GM12874 (cell line): ENCODE measurements at regions not wholly inside any gene's neighbourhood (a gene's known extent, or its start where the extent isn't known, plus 50 kb on each side); places are given as distances from the start of the nearest gene placed in this dataset.

ENCODE experiments used
- TF ChIP-seq, protein P1 (sequence below): IDR thresholded peaks from 2 replicates; pipeline ENCODE4 v1.5.1; 2011; ENCODE audit warnings: low read depth, mild to moderate bottlenecking, control low read depth, low read length, moderate library complexity; ENCODE audit not compliant: insufficient read depth

DNA sequence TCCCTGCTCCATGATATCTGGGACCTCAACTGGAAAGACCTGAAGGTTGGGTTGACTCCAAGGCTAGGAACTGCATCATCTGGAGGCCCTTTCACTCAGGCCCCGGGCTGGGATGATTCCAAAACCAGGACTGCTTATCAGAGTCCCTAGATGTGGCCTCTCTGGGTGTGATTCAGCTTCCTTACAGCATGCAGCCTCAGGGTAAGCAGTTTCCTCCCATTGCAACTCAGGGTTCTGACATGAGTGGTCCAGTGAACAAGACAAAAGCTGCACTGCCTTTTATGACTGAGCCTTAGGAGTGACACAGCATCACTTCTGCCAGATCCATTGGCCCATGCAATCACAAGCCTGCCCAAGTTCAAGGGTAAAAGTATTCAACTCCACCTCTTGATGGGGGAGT lies 502.8 kb downstream of the COG6 start:
- TF ChIP-seq, protein P1, sequence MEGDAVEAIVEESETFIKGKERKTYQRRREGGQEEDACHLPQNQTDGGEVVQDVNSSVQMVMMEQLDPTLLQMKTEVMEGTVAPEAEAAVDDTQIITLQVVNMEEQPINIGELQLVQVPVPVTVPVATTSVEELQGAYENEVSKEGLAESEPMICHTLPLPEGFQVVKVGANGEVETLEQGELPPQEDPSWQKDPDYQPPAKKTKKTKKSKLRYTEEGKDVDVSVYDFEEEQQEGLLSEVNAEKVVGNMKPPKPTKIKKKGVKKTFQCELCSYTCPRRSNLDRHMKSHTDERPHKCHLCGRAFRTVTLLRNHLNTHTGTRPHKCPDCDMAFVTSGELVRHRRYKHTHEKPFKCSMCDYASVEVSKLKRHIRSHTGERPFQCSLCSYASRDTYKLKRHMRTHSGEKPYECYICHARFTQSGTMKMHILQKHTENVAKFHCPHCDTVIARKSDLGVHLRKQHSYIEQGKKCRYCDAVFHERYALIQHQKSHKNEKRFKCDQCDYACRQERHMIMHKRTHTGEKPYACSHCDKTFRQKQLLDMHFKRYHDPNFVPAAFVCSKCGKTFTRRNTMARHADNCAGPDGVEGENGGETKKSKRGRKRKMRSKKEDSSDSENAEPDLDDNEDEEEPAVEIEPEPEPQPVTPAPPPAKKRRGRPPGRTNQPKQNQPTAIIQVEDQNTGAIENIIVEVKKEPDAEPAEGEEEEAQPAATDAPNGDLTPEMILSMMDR = no peak

DNA sequence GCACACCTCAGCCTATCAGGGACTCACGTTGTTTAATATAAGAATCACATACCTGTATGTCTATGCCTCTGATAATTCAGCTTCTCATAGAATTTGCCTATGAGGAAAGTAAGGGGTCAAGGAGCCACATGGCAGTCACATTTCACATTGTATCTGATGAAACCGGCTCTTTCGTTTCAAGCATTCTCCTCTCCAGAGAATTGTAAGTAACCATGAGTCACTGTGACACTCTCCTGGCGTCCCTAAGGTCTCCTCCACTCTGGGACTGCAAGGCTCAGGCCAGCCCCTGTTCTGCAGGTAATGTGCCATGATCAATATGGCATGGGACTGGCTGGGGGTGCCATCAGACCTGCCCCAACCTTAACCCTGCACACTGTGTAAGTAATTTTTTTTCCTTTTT lies 503.3 kb downstream of the COG6 start:
- TF ChIP-seq, protein P1 = no peak

DNA sequence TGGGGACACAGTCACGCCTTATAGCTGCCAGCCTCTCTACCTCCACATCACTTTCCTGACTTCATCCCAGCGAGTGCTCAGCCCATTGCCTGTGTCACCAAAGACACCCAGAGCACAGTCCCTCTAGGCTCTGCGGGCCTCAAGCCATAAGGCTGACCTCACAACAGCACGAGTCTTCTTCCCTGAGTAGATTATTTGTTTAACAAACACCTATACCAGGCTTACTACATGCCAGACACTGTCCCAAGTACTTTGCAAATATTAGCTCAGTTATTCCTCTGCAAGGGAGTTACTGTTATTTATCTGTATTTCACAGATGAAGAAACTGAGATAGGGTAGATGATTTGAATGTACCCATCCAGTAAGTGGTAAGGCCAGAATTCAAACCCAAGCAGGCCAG lies 504.3 kb downstream of the COG6 start:
- TF ChIP-seq, protein P1 = no peak

DNA sequence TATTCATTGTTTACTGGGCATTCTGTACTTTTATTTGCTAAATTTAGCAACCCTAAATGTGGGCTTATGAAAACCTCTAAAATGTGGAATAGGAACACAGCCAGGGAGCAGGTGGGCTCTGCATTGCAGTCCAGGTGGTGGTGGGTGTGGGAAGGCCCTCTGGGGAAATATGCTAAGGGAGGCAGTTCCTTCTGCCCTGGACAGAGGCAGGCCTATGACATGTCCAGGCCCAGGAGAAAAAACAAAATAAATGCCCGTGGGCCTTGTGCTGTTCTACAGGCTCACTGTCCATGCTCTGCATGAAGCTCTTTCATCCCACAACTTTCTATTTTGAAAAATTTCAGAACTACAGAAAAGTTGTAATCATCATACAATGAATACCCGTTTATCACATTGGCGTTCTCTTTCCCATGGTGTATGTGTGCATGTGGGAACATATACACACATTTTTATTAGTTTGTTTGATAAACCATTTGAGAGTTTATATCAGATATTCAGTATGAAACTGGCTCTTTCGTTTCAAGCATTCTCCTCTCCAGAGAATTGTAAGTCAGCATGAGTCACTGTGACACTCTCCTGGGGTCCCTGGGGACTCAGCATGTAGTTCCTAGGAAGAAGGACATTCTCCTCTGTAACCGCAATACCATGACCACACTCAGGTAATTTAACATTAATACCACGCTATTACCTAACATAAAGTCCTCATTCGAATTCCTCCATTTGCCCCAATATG lies 505.3 kb downstream of the COG6 start:
- TF ChIP-seq, protein P1 = no peak

DNA sequence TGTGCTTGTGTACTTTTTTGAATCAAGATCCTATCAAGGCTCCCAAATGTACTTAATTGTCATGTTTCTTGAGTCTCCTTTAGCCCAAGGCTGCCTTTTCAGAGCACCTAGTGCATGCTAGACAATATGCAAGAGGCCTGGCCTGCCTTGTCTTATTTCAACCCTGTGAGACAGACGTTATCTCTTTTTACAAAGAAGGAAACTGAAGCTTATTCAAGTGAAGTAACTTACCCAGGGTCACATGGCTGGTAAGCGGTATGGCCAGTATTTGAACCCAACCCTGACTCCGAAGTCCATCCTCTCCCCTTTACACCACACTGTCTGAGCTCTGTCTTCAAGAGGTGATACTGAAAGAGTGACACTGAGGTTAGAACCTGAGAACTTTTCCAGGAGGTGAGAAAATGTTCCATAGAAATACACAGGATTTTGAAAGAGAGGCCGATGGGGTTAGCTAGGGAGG lies 505.1 kb downstream of the FOXO1 start:
- TF ChIP-seq, protein P1 = no peak

DNA sequence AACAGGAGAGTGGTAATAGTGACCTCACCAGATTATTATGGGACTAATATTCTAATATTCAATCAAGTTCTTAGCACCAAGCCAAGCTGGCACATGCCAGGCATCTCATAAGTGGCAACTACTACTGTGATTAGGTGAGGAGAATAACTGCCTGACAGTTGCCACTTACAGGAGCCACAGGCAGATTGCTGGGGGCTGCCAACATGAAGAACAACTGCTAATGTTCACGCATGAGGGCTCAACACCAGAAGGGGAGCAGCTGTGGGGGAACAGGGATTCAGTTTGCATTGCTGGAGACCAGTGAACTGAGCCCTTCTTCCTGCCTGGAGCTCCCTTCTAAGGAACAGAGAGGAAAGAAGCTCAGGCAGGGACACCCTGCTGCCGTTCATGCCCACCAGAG lies 504.5 kb downstream of the FOXO1 start:
- TF ChIP-seq, protein P1 = no peak

DNA sequence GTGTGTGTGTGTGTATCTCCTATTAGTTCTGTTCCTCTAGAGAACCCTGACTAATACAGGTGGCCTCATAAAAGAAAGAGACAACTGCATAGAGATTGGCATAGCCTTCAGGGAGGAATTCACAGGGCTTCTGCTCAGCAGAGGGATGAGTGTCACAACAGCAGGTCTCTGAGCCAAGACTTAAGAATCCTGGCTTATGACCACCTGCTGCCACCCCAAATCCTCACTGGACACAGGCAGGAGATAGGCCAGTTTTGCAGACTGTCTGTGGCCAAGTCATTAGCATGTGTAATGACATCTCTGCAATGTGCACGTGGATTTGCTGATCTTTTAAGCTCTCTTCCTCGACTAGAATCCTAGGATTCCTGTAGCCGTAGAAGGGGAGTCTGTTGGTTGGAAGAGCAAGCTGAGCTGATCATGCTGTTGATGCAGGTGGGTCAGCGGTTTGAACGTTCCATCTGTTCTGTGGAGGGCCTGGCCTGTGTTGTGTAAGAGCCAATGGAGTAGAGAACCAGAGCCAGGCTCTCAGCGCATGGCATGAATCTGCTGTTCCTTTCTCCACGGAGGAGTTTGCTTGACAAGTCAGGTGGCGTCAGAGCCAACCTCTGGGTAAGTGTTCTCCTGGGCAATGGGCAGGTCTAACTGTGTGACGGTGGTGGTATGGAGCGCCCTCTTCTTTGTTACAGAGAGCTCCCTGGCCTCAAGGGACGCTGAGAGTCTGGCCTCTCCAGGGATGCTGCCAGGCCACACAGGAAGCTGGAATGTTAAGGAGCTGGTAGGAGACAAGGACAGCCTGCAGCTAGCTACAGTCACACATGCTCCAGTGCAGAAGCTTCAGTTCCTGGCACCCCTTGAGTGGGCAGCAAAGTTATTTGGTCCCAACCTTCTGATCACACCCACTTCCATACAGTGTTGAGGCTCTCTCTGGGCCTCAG lies 503.1 kb downstream of the FOXO1 start:
- TF ChIP-seq, protein P1 = no peak
